Endodermal cell (in vitro differentiated cells): ENCODE measurements at regions not wholly inside any gene's neighbourhood (a gene's known extent, or its start where the extent isn't known, plus 50 kb on each side); places are given as distances from the start of the nearest gene placed in this dataset.

Experiments used
- DNase-seq: peaks from one replicate; pipeline ENCODE4 v3.0.0-alpha.2; 2017
- H3K27ac ChIP-seq: 2 replicates; pipeline ENCODE4 v1.5.1; 2013; ENCODE audit warnings: mild to moderate bottlenecking, low read depth, low read length, moderate library complexity
- H3K27me3 ChIP-seq: 2 replicates; pipeline ENCODE4 v1.6.1; 2013; ENCODE audit warnings: mild to moderate bottlenecking, low read length, moderate library complexity; ENCODE audit not compliant: insufficient read depth, control insufficient read depth, poor library complexity, severe bottlenecking
- H3K36me3 ChIP-seq: 2 replicates; pipeline ENCODE4 v1.7.0; 2013; ENCODE audit warnings: mild to moderate bottlenecking, low read length, moderate library complexity; ENCODE audit not compliant: control insufficient read depth, insufficient read depth
- H3K4me1 ChIP-seq: one replicate; pipeline ENCODE4 v1.7.0; 2013; ENCODE audit warnings: low read length; ENCODE audit not compliant: control insufficient read depth, insufficient read depth
- H3K4me3 ChIP-seq: 2 replicates; pipeline ENCODE4 v1.5.1; 2013; ENCODE audit warnings: mild to moderate bottlenecking, low read length, moderate library complexity
- H3K9ac ChIP-seq: 2 replicates; pipeline ENCODE4 v1.6.1; 2013; ENCODE audit warnings: mild to moderate bottlenecking, low read length, moderate library complexity; ENCODE audit not compliant: poor library complexity, severe bottlenecking; ENCODE audit errors: extremely low read depth
- H3K9me3 ChIP-seq: 2 replicates; pipeline ENCODE4 v1.6.1; 2013; ENCODE audit warnings: mild to moderate bottlenecking, low read length, moderate library complexity; ENCODE audit not compliant: control insufficient read depth
- H3K27ac Mint-ChIP-seq: 2 replicates; pipeline ENCODE4 v1.8.0; 2020; ENCODE audit warnings: mixed read lengths
- H3K27me3 Mint-ChIP-seq: 2 replicates; pipeline ENCODE4 v1.8.0; 2021; ENCODE audit warnings: mild to moderate bottlenecking, mixed read lengths; ENCODE audit not compliant: insufficient read depth
- H3K36me3 Mint-ChIP-seq: 2 replicates; pipeline ENCODE4 v1.8.0; 2020; ENCODE audit warnings: low read depth, mixed read lengths
- H3K4me1 Mint-ChIP-seq: 2 replicates; pipeline ENCODE4 v1.8.0; 2020; ENCODE audit warnings: mixed read lengths
- H3K4me3 Mint-ChIP-seq: 2 replicates; pipeline ENCODE4 v1.8.0; 2020; ENCODE audit warnings: mild to moderate bottlenecking, moderate library complexity, mixed read lengths
- H3K9me3 Mint-ChIP-seq: 2 replicates; pipeline ENCODE4 v1.8.0; 2020; ENCODE audit warnings: mild to moderate bottlenecking, mixed read lengths
- CTCF ChIP-seq: fragments of 200-600 bp; sonication (generic); conservative IDR thresholded peaks from 2 replicates; pipeline ENCODE4 v1.5.0; 2021; ENCODE audit warnings: antibody characterized with exemption, mild to moderate bottlenecking
- WGBS, 2 experiments: methylation state at CpG; one replicate each; pipeline versions ENCODE4 v1.1.5 to v1.1.7; 2013; ENCODE audit warnings: missing lambda C conversion rate in 2 of 2, mixed read lengths in 1 of 2; ENCODE audit not compliant: insufficient coverage in 1 of 2, insufficient read length in 1 of 2; 5-methylcytosine and 5-hydroxymethylcytosine counted together

GRCh38 chr3:4119119-4119518 is 184.1 kb upstream of the SETMAR start:
- DNase-seq: no peak
- H3K4me3 ChIP-seq: no peak overlapping the region
- Mint-ChIP-seq H3K27ac (no peak overlapping the region), H3K4me1 (peaks cover 21% of the 10 kb centered on the region), H3K36me3 (no peaks in the 10 kb centered on the region), H3K4me3 (no peak overlapping the region), H3K9me3 (no peaks in the 10 kb centered on the region), H3K27me3 (peaks cover 8% of the 10 kb centered on the region)
- TF ChIP-seq CTCF: no peak
- no peak overlapping the region for H3K27ac ChIP-seq
- no peaks in the 10 kb centered on the region for H3K36me3 ChIP-seq
- 65 to 89% methylated on average over 2 of the region's 2 CpGs for WGBS, 2 experiments
- peaks cover 17% of the 10 kb centered on the region for H3K4me1 ChIP-seq
- no peak overlapping the region for H3K9ac ChIP-seq
- no peaks in the 10 kb centered on the region for H3K9me3 ChIP-seq
- H3K27me3 ChIP-seq: no peaks in the 10 kb centered on the region

GRCh38 chr3:4125576-4125975 is 177.6 kb upstream of the SETMAR start:
- Mint-ChIP-seq H3K9me3 (no peaks in the 10 kb centered on the region), H3K4me1 (no peaks in the 10 kb centered on the region), H3K27me3 (peaks cover 2% of the 10 kb centered on the region), H3K27ac (no peak overlapping the region), H3K4me3 (no peak overlapping the region), H3K36me3 (no peaks in the 10 kb centered on the region)
- TF ChIP-seq CTCF: no peak
- no peaks in the 10 kb centered on the region for H3K36me3 ChIP-seq
- H3K27me3 ChIP-seq: no peaks in the 10 kb centered on the region
- WGBS, 2 experiments: 78 to 97% methylated on average over 3 of the region's 3 CpGs
- no peak overlapping the region for H3K4me3 ChIP-seq
- no peak overlapping the region for H3K9ac ChIP-seq
- no peak overlapping the region for H3K27ac ChIP-seq
- no peak for DNase-seq
- peaks cover 7% of the 10 kb centered on the region for H3K9me3 ChIP-seq
- peaks cover 1% of the 10 kb centered on the region for H3K4me1 ChIP-seq

GRCh38 chr3:4138150-4138785 is 164.9 kb upstream of the SETMAR start:
- peaks cover 22% of the 10 kb centered on the region for H3K27me3 ChIP-seq
- Mint-ChIP-seq H3K4me1 (no peaks in the 10 kb centered on the region), H3K27me3 (peaks cover 30% of the 10 kb centered on the region), H3K36me3 (no peaks in the 10 kb centered on the region), H3K4me3 (no peak overlapping the region), H3K9me3 (no peaks in the 10 kb centered on the region), H3K27ac (no peak overlapping the region)
- H3K4me1 ChIP-seq: no peaks in the 10 kb centered on the region
- H3K27ac ChIP-seq: no peak overlapping the region
- DNase-seq: no peak
- H3K9ac ChIP-seq: no peak overlapping the region
- H3K4me3 ChIP-seq: no peak overlapping the region
- TF ChIP-seq CTCF: no peak
- no peaks in the 10 kb centered on the region for H3K9me3 ChIP-seq
- no peaks in the 10 kb centered on the region for H3K36me3 ChIP-seq
- 94% methylated on average over 2 to 3 of the region's 3 CpGs for WGBS, 2 experiments
